HFFc6 (cell line): ENCODE measurements at regions not wholly inside any gene's neighbourhood (a gene's known extent, or its start where the extent isn't known, plus 50 kb on each side); places are given as distances from the start of the nearest gene placed in this dataset.
"Not testable (repeated sequence)": the region's sequence is repeated elsewhere in the genome, so short reads cannot be mapped to it uniquely, and the experiment has no call there.

ENCODE experiments used
- DNase-seq: peaks from one replicate; pipeline ENCODE4 v3.0.0-alpha.2; 2018
- H3K27ac Mint-ChIP-seq: 2 replicates; pipeline ENCODE4 v1.8.0; 2020; ENCODE audit warnings: mild to moderate bottlenecking, mixed read lengths
- H3K27me3 Mint-ChIP-seq: 2 replicates; pipeline ENCODE4 v1.8.0; 2021; ENCODE audit warnings: mild to moderate bottlenecking, moderate library complexity, mixed read lengths; ENCODE audit not compliant: insufficient read depth
- H3K36me3 Mint-ChIP-seq: 2 replicates; pipeline ENCODE4 v1.8.0; 2021; ENCODE audit warnings: low read depth, mixed read lengths
- H3K4me1 Mint-ChIP-seq: 2 replicates; pipeline ENCODE4 v1.8.0; 2020; ENCODE audit warnings: low read depth, mixed read lengths
- H3K4me3 Mint-ChIP-seq: 2 replicates; pipeline ENCODE4 v1.8.0; 2020; ENCODE audit warnings: mild to moderate bottlenecking, moderate library complexity, mixed read lengths
- H3K9me3 Mint-ChIP-seq: 2 replicates; pipeline ENCODE4 v1.8.0; 2020; ENCODE audit warnings: mild to moderate bottlenecking, mixed read lengths
- TF ChIP-seq, protein P1 (sequence below): fragments of 200-600 bp; sonication (generic); IDR thresholded peaks from 2 replicates; pipeline ENCODE4 v1.5.0; 2021; ENCODE audit warnings: antibody characterized with exemption, mild to moderate bottlenecking

- Mint-ChIP-seq H3K4me1 (no peaks in the 10 kb centered on the region), H3K4me3 (no peak overlapping the region), H3K36me3 (no peaks in the 10 kb centered on the region), H3K27me3 (peaks cover 2% of the 10 kb centered on the region; the same call in 1 of the 2 replicates), H3K27ac (no peak overlapping the region), H3K9me3 (no peaks in the 10 kb centered on the region)
- TF ChIP-seq, protein P1, sequence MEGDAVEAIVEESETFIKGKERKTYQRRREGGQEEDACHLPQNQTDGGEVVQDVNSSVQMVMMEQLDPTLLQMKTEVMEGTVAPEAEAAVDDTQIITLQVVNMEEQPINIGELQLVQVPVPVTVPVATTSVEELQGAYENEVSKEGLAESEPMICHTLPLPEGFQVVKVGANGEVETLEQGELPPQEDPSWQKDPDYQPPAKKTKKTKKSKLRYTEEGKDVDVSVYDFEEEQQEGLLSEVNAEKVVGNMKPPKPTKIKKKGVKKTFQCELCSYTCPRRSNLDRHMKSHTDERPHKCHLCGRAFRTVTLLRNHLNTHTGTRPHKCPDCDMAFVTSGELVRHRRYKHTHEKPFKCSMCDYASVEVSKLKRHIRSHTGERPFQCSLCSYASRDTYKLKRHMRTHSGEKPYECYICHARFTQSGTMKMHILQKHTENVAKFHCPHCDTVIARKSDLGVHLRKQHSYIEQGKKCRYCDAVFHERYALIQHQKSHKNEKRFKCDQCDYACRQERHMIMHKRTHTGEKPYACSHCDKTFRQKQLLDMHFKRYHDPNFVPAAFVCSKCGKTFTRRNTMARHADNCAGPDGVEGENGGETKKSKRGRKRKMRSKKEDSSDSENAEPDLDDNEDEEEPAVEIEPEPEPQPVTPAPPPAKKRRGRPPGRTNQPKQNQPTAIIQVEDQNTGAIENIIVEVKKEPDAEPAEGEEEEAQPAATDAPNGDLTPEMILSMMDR = no peak
- no peak for DNase-seq
Measured at GRCh38 chr5:92629000-92629399, 952.0 kb downstream of the NR2F1-AS1 start.

- no peaks in the 10 kb centered on the region for H3K4me1 Mint-ChIP-seq
- no peak overlapping the region for H3K4me3 Mint-ChIP-seq
- no peaks in the 10 kb centered on the region for H3K9me3 Mint-ChIP-seq
- H3K36me3 Mint-ChIP-seq = no peaks in the 10 kb centered on the region
- H3K27ac Mint-ChIP-seq = no peak overlapping the region
- no peak for DNase-seq
- H3K27me3 Mint-ChIP-seq = peaks cover 1% of the 10 kb centered on the region; the same call in 1 of the 2 replicates
- TF ChIP-seq, protein P1 = no peak
Measured at GRCh38 chr5:92627186-92627585, 953.8 kb downstream of the NR2F1-AS1 start.

GRCh38 chr5:92616085-92616484 is 964.9 kb downstream of the NR2F1-AS1 start:
- H3K4me3 Mint-ChIP-seq = no peak overlapping the region
- no peaks in the 10 kb centered on the region; the same call in 1 of the 2 replicates for H3K36me3 Mint-ChIP-seq
- no peak for DNase-seq
- peaks cover 18% of the 10 kb centered on the region for H3K9me3 Mint-ChIP-seq
- H3K4me1 Mint-ChIP-seq = no peaks in the 10 kb centered on the region
- H3K27ac Mint-ChIP-seq = no peak overlapping the region
- TF ChIP-seq, protein P1 = no peak
- no peaks in the 10 kb centered on the region for H3K27me3 Mint-ChIP-seq

- H3K4me3 Mint-ChIP-seq = no peak overlapping the region
- TF ChIP-seq, protein P1 = no peak
- H3K27me3 Mint-ChIP-seq = no peaks in the 10 kb centered on the region
- no peaks in the 10 kb centered on the region for H3K9me3 Mint-ChIP-seq
- no peak overlapping the region for H3K27ac Mint-ChIP-seq
- H3K36me3 Mint-ChIP-seq = no peaks in the 10 kb centered on the region
- H3K4me1 Mint-ChIP-seq = no peaks in the 10 kb centered on the region
- peak; percentile 35 for DNase-seq
Measured at GRCh38 chr5:92613546-92613945, 967.5 kb downstream of the NR2F1-AS1 start.

DNA sequence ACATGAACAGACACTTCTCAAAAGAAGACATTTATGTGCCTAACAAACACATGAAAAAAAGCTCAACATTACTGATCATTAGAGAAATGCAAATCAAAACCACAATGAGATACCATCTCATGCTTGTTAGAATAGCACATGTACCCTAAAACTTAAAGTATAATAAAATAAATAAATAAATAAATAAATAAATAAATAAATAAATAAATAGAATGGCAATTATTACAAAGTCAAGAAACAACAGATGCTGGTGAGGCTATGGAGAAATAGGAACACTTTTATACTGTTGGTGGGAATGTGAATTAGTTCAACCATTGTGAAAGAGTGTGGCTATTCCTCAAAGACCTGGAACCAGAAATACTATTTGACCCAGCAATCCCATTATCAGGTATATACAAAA is 970.6 kb downstream of the NR2F1-AS1 start:
- not testable (repeated sequence) for H3K36me3 Mint-ChIP-seq

GRCh38 chr5:92605591-92605990 is 975.4 kb downstream of the NR2F1-AS1 start:
- Mint-ChIP-seq H3K9me3 (no peaks in the 10 kb centered on the region), H3K4me3 (no peak overlapping the region), H3K4me1 (no peaks in the 10 kb centered on the region), H3K27me3 (no peaks in the 10 kb centered on the region; the same call in 1 of the 2 replicates), H3K36me3 (no peaks in the 10 kb centered on the region), H3K27ac (no peak overlapping the region)
- no peak for DNase-seq
- TF ChIP-seq, protein P1 = no peak

More for the DNA sequence above, 970.6 kb downstream of the NR2F1-AS1 start:
- H3K4me3 Mint-ChIP-seq, H3K9me3 Mint-ChIP-seq, H3K4me1 Mint-ChIP-seq, H3K27me3 Mint-ChIP-seq, DNase-seq, H3K27ac Mint-ChIP-seq: not testable (repeated sequence)
